ENCODE measurements at regions not wholly inside any gene's neighbourhood (a gene's known extent, or its start where the extent isn't known, plus 50 kb on each side); places are given as distances from the start of the nearest gene placed in this dataset.

GRCh38 chr4:107349732-107350131, 313.6 kb upstream of the DKK2 start:
- no peak for ATAC-seq

GRCh38 chr4:107349266-107349665, 313.2 kb upstream of the DKK2 start:
- no peaks in the 10 kb centered on the region for H3K4me1 ChIP-seq (ENCODE audit: control insufficient read depth in 1 of 2, insufficient read depth in 2 of 2, low read length in 2 of 2)
- ChIA-PET RAD21 (ENCODE audit: low non-redundant PET in 1 of 2, low total read pairs in 2 of 2, uncharacterized antibody in 2 of 2, unreplicated experiment in 2 of 2) (no interaction called here), CTCF (no interaction called here), POLR2A (no interaction called here)
- no peaks in the 10 kb centered on the region for H4K20me1 ChIP-seq (ENCODE audit: insufficient read depth)
- no peaks in the 10 kb centered on the region for H3K9me2 ChIP-seq (ENCODE audit: insufficient read depth)
- no peak overlapping the region for H3K4me3 ChIP-seq (replicated peaks in 1 of 2; ENCODE audit: low read depth in 1 of 2, low read length in 2 of 2)
- H3K27me3 ChIP-seq (ENCODE audit: insufficient read depth, low read length) = no peaks in the 10 kb centered on the region
- no peak overlapping the region for H2AFZ ChIP-seq (ENCODE audit: low read depth, low read length, poor library complexity, severe bottlenecking)
- intact Hi-C loops (cut with micrococcal nuclease) = no loop called here
- no peaks in the 10 kb centered on the region for H3K36me3 ChIP-seq (ENCODE audit: control insufficient read depth in 1 of 2, insufficient read depth in 2 of 2, low read length in 2 of 2)
- DNase-seq (ENCODE audit: low read depth, low spot score) (no peak), ATAC-seq (no peak)
- no peak overlapping the region for H3K4me2 ChIP-seq (ENCODE audit: low read length)
- H3K9me3 ChIP-seq (ENCODE audit: control insufficient read depth in 1 of 2, insufficient read depth in 1 of 2, low read depth in 1 of 2, low read length in 2 of 2) = no peaks in the 10 kb centered on the region
- H3K9ac ChIP-seq (ENCODE audit: low read length) = no peak overlapping the region
- no TSS peak for BruUV-seq (replicated peaks)
- no peak overlapping the region for H3K27ac ChIP-seq (ENCODE audit: low read depth, low read length)
- no peaks in the 10 kb centered on the region for H3K79me2 ChIP-seq (ENCODE audit: insufficient read depth, low read length)
- TF ChIP-seq, protein P1, sequence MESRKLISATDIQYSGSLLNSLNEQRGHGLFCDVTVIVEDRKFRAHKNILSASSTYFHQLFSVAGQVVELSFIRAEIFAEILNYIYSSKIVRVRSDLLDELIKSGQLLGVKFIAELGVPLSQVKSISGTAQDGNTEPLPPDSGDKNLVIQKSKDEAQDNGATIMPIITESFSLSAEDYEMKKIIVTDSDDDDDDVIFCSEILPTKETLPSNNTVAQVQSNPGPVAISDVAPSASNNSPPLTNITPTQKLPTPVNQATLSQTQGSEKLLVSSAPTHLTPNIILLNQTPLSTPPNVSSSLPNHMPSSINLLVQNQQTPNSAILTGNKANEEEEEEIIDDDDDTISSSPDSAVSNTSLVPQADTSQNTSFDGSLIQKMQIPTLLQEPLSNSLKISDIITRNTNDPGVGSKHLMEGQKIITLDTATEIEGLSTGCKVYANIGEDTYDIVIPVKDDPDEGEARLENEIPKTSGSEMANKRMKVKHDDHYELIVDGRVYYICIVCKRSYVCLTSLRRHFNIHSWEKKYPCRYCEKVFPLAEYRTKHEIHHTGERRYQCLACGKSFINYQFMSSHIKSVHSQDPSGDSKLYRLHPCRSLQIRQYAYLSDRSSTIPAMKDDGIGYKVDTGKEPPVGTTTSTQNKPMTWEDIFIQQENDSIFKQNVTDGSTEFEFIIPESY (IDR thresholded peaks at IDR 0.05; ENCODE audit: extremely low read depth, insufficient replicate concordance, low read length) = no peak
- TF ChIP-seq EGR1 (IDR thresholded peaks at IDR 0.05; ENCODE audit: low read depth) (no peak), YY1 (IDR thresholded peaks at IDR 0.05; ENCODE audit: extremely low read depth, insufficient replicate concordance, low read depth, low read length) (no peak), FOSL1 (IDR thresholded peaks at IDR 0.05; ENCODE audit: low read depth) (no peak), CBX3 (IDR thresholded peaks at IDR 0.05; ENCODE audit: low read depth) (no peak), SRF (IDR thresholded peaks at IDR 0.05; ENCODE audit: low read depth) (no peak), ELF1 (IDR thresholded peaks at IDR 0.05; ENCODE audit: borderline replicate concordance, low read depth) (no peak), SP1 (IDR thresholded peaks at IDR 0.05; ENCODE audit: low read depth) (no peak), JUND (IDR thresholded peaks at IDR 0.05) (no peak), ZFX (IDR thresholded peaks at IDR 0.05) (no peak), EZH2 (IDR thresholded peaks at IDR 0.05) (no peak)
- TF ChIP-seq, protein P2, sequence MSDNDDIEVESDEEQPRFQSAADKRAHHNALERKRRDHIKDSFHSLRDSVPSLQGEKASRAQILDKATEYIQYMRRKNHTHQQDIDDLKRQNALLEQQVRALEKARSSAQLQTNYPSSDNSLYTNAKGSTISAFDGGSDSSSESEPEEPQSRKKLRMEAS (IDR thresholded peaks at IDR 0.05) = no peak

More at GRCh38 chr4:107349732-107350131, 313.6 kb upstream of the DKK2 start:
- no peaks in the 10 kb centered on the region for H4K20me1 ChIP-seq (ENCODE audit: insufficient read depth)
- no peak for DNase-seq (ENCODE audit: low read depth, low spot score)
- no peak overlapping the region for H3K4me2 ChIP-seq (ENCODE audit: low read length)
- POLR2A ChIA-PET = no interaction called here
- H3K9me2 ChIP-seq (ENCODE audit: insufficient read depth) = no peaks in the 10 kb centered on the region
- H3K9me3 ChIP-seq (ENCODE audit: control insufficient read depth in 1 of 2, insufficient read depth in 1 of 2, low read depth in 1 of 2, low read length in 2 of 2) = no peaks in the 10 kb centered on the region
- intact Hi-C loops (cut with micrococcal nuclease) = no loop called here
- no peak overlapping the region for H3K4me3 ChIP-seq (replicated peaks in 1 of 2; ENCODE audit: low read depth in 1 of 2, low read length in 2 of 2)
- no peaks in the 10 kb centered on the region for H3K79me2 ChIP-seq (ENCODE audit: insufficient read depth, low read length)
- H3K36me3 ChIP-seq (ENCODE audit: control insufficient read depth in 1 of 2, insufficient read depth in 2 of 2, low read length in 2 of 2) = no peaks in the 10 kb centered on the region
- H3K9ac ChIP-seq (ENCODE audit: low read length) = no peak overlapping the region
- RAD21 ChIA-PET (ENCODE audit: low non-redundant PET in 1 of 2, low total read pairs in 2 of 2, uncharacterized antibody in 2 of 2, unreplicated experiment in 2 of 2) = no interaction called here
- BruUV-seq (replicated peaks) = no TSS peak
- no peak overlapping the region for H3K27ac ChIP-seq (ENCODE audit: low read depth, low read length)
- no peak overlapping the region for H2AFZ ChIP-seq (ENCODE audit: low read depth, low read length, poor library complexity, severe bottlenecking)
- CTCF ChIA-PET = no interaction called here
- no peaks in the 10 kb centered on the region for H3K27me3 ChIP-seq (ENCODE audit: insufficient read depth, low read length)
- TF ChIP-seq, protein P2 (IDR thresholded peaks at IDR 0.05) = no peak
- TF ChIP-seq, protein P3, sequence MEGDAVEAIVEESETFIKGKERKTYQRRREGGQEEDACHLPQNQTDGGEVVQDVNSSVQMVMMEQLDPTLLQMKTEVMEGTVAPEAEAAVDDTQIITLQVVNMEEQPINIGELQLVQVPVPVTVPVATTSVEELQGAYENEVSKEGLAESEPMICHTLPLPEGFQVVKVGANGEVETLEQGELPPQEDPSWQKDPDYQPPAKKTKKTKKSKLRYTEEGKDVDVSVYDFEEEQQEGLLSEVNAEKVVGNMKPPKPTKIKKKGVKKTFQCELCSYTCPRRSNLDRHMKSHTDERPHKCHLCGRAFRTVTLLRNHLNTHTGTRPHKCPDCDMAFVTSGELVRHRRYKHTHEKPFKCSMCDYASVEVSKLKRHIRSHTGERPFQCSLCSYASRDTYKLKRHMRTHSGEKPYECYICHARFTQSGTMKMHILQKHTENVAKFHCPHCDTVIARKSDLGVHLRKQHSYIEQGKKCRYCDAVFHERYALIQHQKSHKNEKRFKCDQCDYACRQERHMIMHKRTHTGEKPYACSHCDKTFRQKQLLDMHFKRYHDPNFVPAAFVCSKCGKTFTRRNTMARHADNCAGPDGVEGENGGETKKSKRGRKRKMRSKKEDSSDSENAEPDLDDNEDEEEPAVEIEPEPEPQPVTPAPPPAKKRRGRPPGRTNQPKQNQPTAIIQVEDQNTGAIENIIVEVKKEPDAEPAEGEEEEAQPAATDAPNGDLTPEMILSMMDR (IDR thresholded peaks at IDR 0.05 in 2 of 3, conservative IDR thresholded peaks at IDR 0.05 in 1 of 3; ENCODE audit: borderline replicate concordance in 1 of 3, insufficient read depth in 1 of 3, low read depth in 2 of 3, low read length in 2 of 3) = no peak
- TF ChIP-seq FOSL1 (IDR thresholded peaks at IDR 0.05; ENCODE audit: low read depth) (no peak), EGR1 (IDR thresholded peaks at IDR 0.05; ENCODE audit: low read depth) (no peak), ELF1 (IDR thresholded peaks at IDR 0.05; ENCODE audit: borderline replicate concordance, low read depth) (no peak), ZFX (IDR thresholded peaks at IDR 0.05) (no peak), POLR2A (IDR thresholded peaks at IDR 0.05; ENCODE audit: borderline replicate concordance, extremely low read depth, insufficient read depth, insufficient read length) (no peak), RAD21 (IDR thresholded peaks at IDR 0.05; ENCODE audit: low read depth) (no peak), TCF7L2 (IDR thresholded peaks at IDR 0.05; ENCODE audit: borderline replicate concordance, extremely low read depth, insufficient read depth, insufficient read length) (no peak), POLR2AphosphoS5 (IDR thresholded peaks at IDR 0.05; ENCODE audit: low read depth, low read length) (no peak), CBX3 (IDR thresholded peaks at IDR 0.05; ENCODE audit: low read depth) (no peak)
- H3K4me1 ChIP-seq (ENCODE audit: control insufficient read depth in 1 of 2, insufficient read depth in 2 of 2, low read length in 2 of 2) = no peaks in the 10 kb centered on the region
